ENCODE measurements at regions not wholly inside any gene's neighbourhood (a gene's known extent, or its start where the extent isn't known, plus 50 kb on each side); places are given as distances from the start of the nearest gene placed in this dataset.

- TF ChIP-seq, protein P1, sequence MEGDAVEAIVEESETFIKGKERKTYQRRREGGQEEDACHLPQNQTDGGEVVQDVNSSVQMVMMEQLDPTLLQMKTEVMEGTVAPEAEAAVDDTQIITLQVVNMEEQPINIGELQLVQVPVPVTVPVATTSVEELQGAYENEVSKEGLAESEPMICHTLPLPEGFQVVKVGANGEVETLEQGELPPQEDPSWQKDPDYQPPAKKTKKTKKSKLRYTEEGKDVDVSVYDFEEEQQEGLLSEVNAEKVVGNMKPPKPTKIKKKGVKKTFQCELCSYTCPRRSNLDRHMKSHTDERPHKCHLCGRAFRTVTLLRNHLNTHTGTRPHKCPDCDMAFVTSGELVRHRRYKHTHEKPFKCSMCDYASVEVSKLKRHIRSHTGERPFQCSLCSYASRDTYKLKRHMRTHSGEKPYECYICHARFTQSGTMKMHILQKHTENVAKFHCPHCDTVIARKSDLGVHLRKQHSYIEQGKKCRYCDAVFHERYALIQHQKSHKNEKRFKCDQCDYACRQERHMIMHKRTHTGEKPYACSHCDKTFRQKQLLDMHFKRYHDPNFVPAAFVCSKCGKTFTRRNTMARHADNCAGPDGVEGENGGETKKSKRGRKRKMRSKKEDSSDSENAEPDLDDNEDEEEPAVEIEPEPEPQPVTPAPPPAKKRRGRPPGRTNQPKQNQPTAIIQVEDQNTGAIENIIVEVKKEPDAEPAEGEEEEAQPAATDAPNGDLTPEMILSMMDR (IDR thresholded peaks at IDR 0.05): no peak
- no peak for ATAC-seq (ENCODE audit: low FRiP score)
- DNase-seq (ENCODE audit: low spot score): no peak
Observed at GRCh38 chr22:47696776-47697175, 934.3 kb downstream of the TBC1D22A start.

GRCh38 chr22:47695176-47695575 lies 932.7 kb downstream of the TBC1D22A start:
- ATAC-seq (ENCODE audit: low FRiP score): no peak
- DNase-seq (ENCODE audit: low spot score): no peak
- TF ChIP-seq, protein P1 (IDR thresholded peaks at IDR 0.05): no peak

DNA sequence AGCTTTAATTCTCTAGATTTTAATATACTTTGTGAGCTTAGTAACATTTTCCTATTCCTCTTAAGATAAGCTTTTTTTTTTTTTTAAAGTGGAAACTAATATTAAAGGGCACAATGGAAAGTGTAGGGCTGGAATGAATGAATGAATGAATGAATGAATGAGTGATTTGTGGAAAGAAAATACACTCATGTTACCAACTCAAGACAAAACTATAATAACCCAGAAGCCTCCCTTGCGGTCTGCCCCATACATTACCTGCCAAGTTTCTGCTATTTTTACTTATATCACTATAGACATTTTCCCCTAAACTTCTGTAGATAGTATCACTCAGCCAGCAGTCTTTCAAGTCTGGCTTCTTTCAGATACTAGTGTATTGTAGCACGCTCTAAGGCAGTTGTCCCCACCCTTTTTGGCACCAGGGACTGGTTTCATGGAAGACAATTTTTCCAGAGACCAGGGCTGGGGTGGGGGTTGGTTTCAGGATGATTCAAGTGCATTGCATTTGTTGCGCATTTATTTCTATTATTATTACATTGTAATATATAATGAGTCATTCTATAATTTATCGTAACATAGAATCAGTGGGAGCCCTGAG lies 932.2 kb downstream of the TBC1D22A start:
- ATAC-seq (ENCODE audit: low FRiP score): no peak
- TF ChIP-seq, protein P1 (IDR thresholded peaks at IDR 0.05): no peak
- DNase-seq (ENCODE audit: low spot score): no peak

DNA sequence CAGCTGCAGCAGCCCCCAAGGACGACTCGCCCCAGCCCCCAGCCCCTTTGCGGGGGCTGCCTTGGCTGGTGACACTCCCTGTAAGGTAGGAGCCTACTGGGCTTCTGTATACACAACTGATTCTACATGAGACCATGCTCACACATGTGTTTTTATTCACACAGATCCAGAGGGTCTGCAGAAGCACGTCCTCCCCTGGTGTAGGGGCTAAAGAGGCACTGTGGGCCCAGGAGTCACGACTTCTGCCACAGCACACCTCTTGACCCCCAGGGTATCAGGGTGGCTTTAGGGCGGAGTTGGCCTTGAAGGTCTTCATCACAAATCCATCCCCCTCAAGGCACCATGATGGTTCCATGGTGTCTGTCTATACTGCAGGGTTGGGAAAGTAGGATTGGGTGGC lies 931.2 kb downstream of the TBC1D22A start:
- DNase-seq (ENCODE audit: low spot score) (no peak), ATAC-seq (ENCODE audit: low FRiP score) (no peak)
- TF ChIP-seq, protein P1 (IDR thresholded peaks at IDR 0.05): no peak

DNA sequence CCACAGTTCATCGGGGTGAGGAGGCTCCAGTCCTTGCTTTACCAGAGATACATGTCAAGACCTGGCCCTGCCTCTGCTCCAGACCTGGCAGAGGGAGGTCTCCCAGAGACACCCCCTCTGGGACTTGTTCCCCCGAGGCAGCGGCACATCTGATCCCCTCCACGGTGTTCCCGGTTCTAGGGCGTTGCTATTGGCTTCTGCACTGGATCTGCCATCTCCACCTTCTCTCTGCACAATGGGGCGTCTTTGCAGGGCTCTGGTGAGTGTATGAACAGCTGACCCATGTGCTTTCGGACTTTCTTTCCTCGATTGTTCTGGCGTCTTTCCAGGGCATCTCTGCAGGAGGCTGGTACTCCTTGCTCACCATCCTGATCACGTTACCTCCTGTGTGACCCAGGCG lies 930.4 kb downstream of the TBC1D22A start:
- TF ChIP-seq, protein P1 (IDR thresholded peaks at IDR 0.05): no peak

DNA sequence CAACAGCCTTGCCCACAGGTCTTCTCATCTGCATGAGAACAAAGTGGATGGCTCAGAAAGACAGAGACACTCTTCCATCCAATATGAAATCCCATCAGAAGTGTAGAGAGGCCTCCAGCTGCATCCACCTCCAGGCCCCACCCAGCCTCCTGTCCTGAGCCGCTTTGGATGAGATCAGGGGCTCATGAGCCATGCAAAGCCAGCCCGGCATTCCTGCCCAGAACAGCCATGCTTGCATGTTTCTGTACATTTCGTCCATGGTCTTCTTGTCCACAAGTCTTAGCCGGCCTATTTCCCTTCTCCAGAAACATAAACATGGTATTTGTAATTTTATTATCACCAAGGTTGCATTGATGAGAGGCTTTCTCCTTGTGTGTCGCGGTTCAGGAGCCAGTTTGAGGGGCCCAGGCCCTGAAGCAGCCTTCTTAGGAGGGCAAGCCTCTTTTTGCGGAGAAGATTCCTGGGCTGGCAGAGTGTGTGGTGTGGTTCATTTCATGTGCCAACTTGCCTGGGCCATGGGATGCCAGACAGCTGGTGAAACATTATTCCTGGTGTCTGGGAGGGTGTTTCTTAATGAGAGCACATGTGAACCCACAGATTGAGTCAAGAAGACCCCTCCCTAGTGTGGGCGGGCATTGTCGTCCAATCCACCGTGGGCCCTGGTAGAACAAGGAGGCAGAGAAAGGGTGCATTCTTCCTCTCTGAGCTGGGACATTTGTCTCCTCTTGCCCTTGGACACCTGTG lies 928.9 kb downstream of the TBC1D22A start:
- TF ChIP-seq, protein P1 (IDR thresholded peaks at IDR 0.05): no peak
- ATAC-seq (ENCODE audit: low FRiP score) (no peak), DNase-seq (ENCODE audit: low spot score) (no peak)

More for the DNA sequence above, 930.4 kb downstream of the TBC1D22A start:
- ATAC-seq (ENCODE audit: low FRiP score): no peak
- DNase-seq (ENCODE audit: low spot score): no peak

- no peak for ATAC-seq (ENCODE audit: low FRiP score)
- TF ChIP-seq, protein P1 (IDR thresholded peaks at IDR 0.05): no peak
- no peak for DNase-seq (ENCODE audit: low spot score)
Observed at GRCh38 chr22:47690586-47690985, 928.1 kb downstream of the TBC1D22A start.

Data from omental fat pad (tissue), 3 donors.